ENCODE measurements at regions not wholly inside any gene's neighbourhood (a gene's known extent, or its start where the extent isn't known, plus 50 kb on each side); places are given as distances from the start of the nearest gene placed in this dataset.

- TF ChIP-seq, protein P1, sequence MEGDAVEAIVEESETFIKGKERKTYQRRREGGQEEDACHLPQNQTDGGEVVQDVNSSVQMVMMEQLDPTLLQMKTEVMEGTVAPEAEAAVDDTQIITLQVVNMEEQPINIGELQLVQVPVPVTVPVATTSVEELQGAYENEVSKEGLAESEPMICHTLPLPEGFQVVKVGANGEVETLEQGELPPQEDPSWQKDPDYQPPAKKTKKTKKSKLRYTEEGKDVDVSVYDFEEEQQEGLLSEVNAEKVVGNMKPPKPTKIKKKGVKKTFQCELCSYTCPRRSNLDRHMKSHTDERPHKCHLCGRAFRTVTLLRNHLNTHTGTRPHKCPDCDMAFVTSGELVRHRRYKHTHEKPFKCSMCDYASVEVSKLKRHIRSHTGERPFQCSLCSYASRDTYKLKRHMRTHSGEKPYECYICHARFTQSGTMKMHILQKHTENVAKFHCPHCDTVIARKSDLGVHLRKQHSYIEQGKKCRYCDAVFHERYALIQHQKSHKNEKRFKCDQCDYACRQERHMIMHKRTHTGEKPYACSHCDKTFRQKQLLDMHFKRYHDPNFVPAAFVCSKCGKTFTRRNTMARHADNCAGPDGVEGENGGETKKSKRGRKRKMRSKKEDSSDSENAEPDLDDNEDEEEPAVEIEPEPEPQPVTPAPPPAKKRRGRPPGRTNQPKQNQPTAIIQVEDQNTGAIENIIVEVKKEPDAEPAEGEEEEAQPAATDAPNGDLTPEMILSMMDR (IDR thresholded peaks at IDR 0.05; ENCODE audit: low read depth, low read length, missing control alignments), result peak; percentile 95
- DNase-seq (ENCODE audit: low read depth), result peak; percentile 68
- no peak overlapping the region for H3K4me3 ChIP-seq (ENCODE audit: low read depth, low read length)
- in situ Hi-C loops (cut with HindIII; ENCODE audit: low sequenced_read_pairs), result no loop called here
These were observed 53.8 kb downstream of the IER5 start for GRCh38 chr1:181142096-181142958.

DNA sequence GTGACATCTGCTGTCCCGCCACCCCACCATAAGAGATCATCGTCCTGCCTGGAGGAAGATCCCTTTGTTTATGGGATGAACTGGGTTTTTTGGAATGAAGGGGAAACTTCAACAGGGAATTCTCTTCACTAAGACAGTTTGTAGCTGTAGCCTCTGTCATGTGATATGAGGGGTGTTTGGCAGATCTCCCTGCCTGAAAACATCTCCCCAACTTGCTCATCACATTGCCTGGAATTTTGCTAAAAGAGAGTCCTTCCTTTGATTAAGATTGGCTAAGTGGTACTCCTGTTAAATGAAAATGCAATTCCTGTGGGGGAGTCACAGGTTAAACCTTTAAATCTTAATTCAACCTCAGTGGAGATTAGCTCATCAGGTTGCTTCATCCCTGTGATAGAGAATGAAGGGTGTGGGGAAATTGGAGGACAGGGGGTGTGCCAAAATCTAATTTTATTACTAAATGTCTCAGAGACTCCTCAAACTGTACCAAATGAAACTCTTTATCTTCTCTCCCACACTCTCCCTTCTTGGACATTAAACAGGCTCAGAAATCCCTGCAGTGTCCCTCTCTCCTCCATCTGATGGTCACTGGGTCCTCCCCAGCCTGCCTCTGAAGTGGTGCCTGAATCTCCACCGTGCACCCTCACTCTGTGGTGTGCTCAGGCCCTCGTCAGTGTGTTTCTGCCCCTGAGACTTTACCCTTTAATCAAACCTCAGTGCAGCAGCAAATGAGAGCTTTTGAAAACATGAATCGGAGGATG, 54.8 kb downstream of the IER5 start:
- in situ Hi-C loops (cut with HindIII; ENCODE audit: low sequenced_read_pairs), result no loop called here
- no peak overlapping the region for H3K4me3 ChIP-seq (ENCODE audit: low read depth, low read length)
- TF ChIP-seq, protein P1 (IDR thresholded peaks at IDR 0.05; ENCODE audit: low read depth, low read length, missing control alignments), result no peak
- no peak for DNase-seq (ENCODE audit: low read depth)

GRCh38 chr1:181144238-181144637, 55.7 kb downstream of the IER5 start:
- no peak for DNase-seq (ENCODE audit: low read depth)
- in situ Hi-C loops (cut with HindIII; ENCODE audit: low sequenced_read_pairs), result no loop called here
- TF ChIP-seq, protein P1 (IDR thresholded peaks at IDR 0.05; ENCODE audit: low read depth, low read length, missing control alignments), result no peak
- no peak overlapping the region for H3K4me3 ChIP-seq (ENCODE audit: low read depth, low read length)

DNA sequence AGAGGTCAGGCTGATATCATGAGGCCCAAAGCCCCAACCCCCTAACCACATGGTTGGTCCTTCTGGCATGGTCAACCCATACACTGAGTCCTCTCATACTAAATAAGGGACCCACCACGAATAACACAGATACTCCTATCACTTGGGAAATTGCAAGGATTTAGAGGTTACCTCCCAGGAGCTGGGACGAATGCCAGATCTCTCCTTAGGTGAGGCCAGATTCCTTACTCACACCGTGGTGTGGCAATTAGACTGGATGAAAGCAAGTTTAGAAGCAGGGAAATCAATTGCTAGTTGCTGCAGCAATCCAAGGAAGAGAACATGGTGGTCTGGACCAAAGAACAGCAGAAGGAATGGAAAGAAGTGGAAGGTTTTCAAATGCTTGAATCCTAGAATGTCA, 60.1 kb downstream of the IER5 start:
- TF ChIP-seq, protein P1 (IDR thresholded peaks at IDR 0.05; ENCODE audit: low read depth, low read length, missing control alignments), result no peak
- no peak overlapping the region for H3K4me3 ChIP-seq (ENCODE audit: low read depth, low read length)
- DNase-seq (ENCODE audit: low read depth), result no peak
- in situ Hi-C loops (cut with HindIII; ENCODE audit: low sequenced_read_pairs), result loop anchor here (5.0 kb wide), 1 partner anchor 276 kb away; no protein-coding TSS in a partner anchor

DNA sequence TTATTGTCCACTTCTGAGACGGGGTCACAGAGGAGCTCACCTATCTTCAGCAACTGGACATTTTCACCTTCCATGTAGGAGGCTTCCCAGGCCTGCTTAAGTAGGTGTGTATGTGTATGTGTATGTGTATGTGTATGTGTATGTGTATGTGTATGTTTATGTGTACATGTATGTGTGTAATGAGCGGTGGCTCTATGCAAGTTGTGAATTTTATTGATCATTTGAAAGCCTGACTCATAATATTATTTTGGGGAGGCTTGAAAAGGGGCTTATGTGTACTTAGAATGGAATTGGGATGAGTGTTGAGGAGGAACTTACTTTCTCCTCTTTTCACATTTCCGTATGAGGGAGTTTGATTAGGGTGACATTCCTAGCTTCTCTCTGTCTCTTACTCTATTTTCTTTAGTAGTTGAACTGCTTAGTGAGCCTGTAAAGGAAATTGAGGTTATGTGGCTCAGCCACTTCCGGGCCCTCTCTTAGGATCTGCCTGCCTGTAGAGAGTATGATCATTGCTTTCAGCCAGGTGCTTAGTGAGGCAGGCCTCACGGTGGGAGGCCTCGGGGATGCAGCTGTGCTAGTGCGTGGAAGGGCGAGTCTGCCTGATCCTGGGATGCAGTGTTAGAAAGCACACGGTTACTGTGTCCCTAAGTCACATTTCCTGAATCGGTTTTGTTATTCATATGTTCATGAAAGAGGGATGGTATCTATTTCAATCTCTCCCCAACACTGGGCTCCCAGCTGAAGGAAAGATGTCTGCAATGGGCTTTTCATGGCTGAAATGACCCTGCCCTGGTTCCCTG, 61.0 kb downstream of the IER5 start:
- TF ChIP-seq, protein P1 (IDR thresholded peaks at IDR 0.05; ENCODE audit: low read depth, low read length, missing control alignments), result no peak
- no peak for DNase-seq (ENCODE audit: low read depth)
- H3K4me3 ChIP-seq (ENCODE audit: low read depth, low read length), result no peak overlapping the region
- in situ Hi-C loops (cut with HindIII; ENCODE audit: low sequenced_read_pairs), result loop anchor here (5.0 kb wide), 2 partner anchors 112 to 277 kb away; no protein-coding TSS in a partner anchor

DNA sequence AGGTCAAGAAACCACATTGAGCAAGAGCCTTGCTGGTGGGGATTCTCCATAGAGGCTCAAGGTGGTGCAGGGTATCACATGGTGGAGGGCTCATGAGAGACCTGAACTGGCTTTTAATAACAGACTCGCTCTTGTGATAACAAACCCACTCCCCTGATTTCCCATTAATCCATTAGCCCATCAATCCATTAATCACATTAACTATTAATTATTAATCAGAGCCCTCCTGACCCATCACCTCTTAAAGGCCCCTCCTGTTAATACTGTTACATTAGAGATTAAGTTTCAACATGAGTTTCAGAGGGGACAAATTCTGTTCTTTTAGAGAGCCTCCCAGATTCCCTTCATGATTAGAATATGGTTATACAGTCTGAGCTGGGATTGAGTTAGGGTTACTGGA, 61.8 kb downstream of the IER5 start:
- H3K4me3 ChIP-seq (ENCODE audit: low read depth, low read length), result no peak overlapping the region
- TF ChIP-seq, protein P1 (IDR thresholded peaks at IDR 0.05; ENCODE audit: low read depth, low read length, missing control alignments), result no peak
- DNase-seq (ENCODE audit: low read depth), result no peak
- in situ Hi-C loops (cut with HindIII; ENCODE audit: low sequenced_read_pairs), result loop anchor here (5.0 kb wide), 1 partner anchor 113 kb away; no protein-coding TSS in a partner anchor
